GM12878 (cell line): ENCODE measurements at regions not wholly inside any gene's neighbourhood (a gene's known extent, or its start where the extent isn't known, plus 50 kb on each side); places are given as distances from the start of the nearest gene placed in this dataset.

Experiments
- ATAC-seq: fragments of 200-7000 bp; cut with Tn5 transposase; 3 replicates; pipeline ENCODE4 v1.9.1; 2020; ENCODE audit warnings: mild to moderate bottlenecking, moderate library complexity
- BruUV-seq: library from RNA; stranded (reverse); fragments of 400-500 nt; replicated peaks from 2 replicates; lab custom pipeline; 2021; lab: Mats Ljungman, UMichigan
- CTCF ChIA-PET: fragments of 300-600 bp; sonication (Branson Sonifier 250); formaldehyde crosslinking; extraction: SDS; loops from one replicate; lab custom pipeline; 2021; ENCODE audit warnings: inconsistent platforms; lab: Yijun Ruan, JAX
- POLR2A ChIA-PET: fragments of 350-600 bp; formaldehyde crosslinking; extraction: SDS; loops from one replicate; lab custom pipeline; 2021; ENCODE audit warnings: inconsistent platforms; lab: Charles Lee
- RAD21 ChIA-PET: fragments of 300-600 bp; sonication (Branson Sonifier 250); formaldehyde crosslinking; loops from one replicate; lab custom pipeline; 2023; ENCODE audit warnings: antibody characterized with exemption; ENCODE audit not compliant: unreplicated experiment; lab: Charles Lee
- SMC1A ChIA-PET: fragments of 300-600 bp; sonication (Branson Sonifier 250); formaldehyde crosslinking; loops from one replicate; lab custom pipeline; 2023; ENCODE audit not compliant: unreplicated experiment, uncharacterized antibody; lab: Charles Lee
- DNase-seq: peaks from one replicate; pipeline ENCODE4 v3.0.0-alpha.2; 2011; ENCODE audit warnings: low read depth, low spot score
- FAIRE-seq: peaks from 3 replicates; lab custom pipeline; 2011; peaks lifted over from hg19 to GRCh38; lab: Jason Lieb, UNC
- H2AFZ ChIP-seq: 2 replicates; pipeline ENCODE4 v1.6.0; 2011; ENCODE audit warnings: low read depth, low read length, control low read depth; ENCODE audit not compliant: control insufficient read depth
- H3K27ac ChIP-seq: 2 replicates; pipeline ENCODE4 v1.5.1; 2011; ENCODE audit warnings: control low read depth; ENCODE audit not compliant: control insufficient read depth, insufficient read depth
- H3K27me3 ChIP-seq, 2 experiments: replicated peaks in 1 of 2; 2 replicates each; pipeline versions ENCODE4 v1.6.0 to v1.6.1; 2011; ENCODE audit warnings: low read length in 1 of 2; ENCODE audit not compliant: control insufficient read depth in 2 of 2, insufficient read depth in 2 of 2
- H3K36me3 ChIP-seq, 2 experiments: 2 replicates each; pipeline ENCODE4 v1.5.1; 2011; ENCODE audit warnings: low read length in 1 of 2; ENCODE audit not compliant: control insufficient read depth in 2 of 2, insufficient read depth in 2 of 2
- H3K4me1 ChIP-seq: 2 replicates; pipeline ENCODE4 v1.6.1; 2011; ENCODE audit warnings: mild to moderate bottlenecking, low read length, moderate library complexity, mixed read lengths; ENCODE audit not compliant: control insufficient read depth, insufficient read depth
- H3K4me2 ChIP-seq: 2 replicates; pipeline ENCODE4 v1.6.0; 2011; ENCODE audit warnings: control low read depth; ENCODE audit not compliant: control insufficient read depth, insufficient read depth
- H3K4me3 ChIP-seq: fragments of 200-600 bp; sonication (generic); 2 replicates; pipeline ENCODE4 v1.5.1; 2016
- H3K79me2 ChIP-seq: 2 replicates; pipeline ENCODE4 v1.6.0; 2011; ENCODE audit warnings: low read length; ENCODE audit not compliant: control insufficient read depth, insufficient read depth
- H3K9ac ChIP-seq: 2 replicates; pipeline ENCODE4 v1.8.0; 2011; ENCODE audit warnings: low read length, control low read depth, mixed read lengths; ENCODE audit not compliant: control insufficient read depth, insufficient read depth
- H3K9me3 ChIP-seq: replicated peaks from 3 replicates; pipeline ENCODE4 v1.5.1; 2011; ENCODE audit warnings: mild to moderate bottlenecking, low read length; ENCODE audit not compliant: control insufficient read depth, insufficient read depth
- H4K20me1 ChIP-seq: 2 replicates; pipeline ENCODE4 v1.6.0; 2011; ENCODE audit not compliant: control insufficient read depth, insufficient read depth
- CBFB ChIP-seq: IDR thresholded peaks from 2 replicates; pipeline ENCODE4 v1.6.1; 2016; ENCODE audit warnings: antibody characterized with exemption, low read depth
- CREM ChIP-seq: IDR thresholded peaks from 2 replicates; pipeline ENCODE4 v1.6.1; 2014; ENCODE audit warnings: antibody characterized with exemption, low read depth
- FOS ChIP-seq: IDR thresholded peaks from 3 replicates; pipeline ENCODE4 v1.6.1; 2011; ENCODE audit warnings: borderline replicate concordance; ENCODE audit not compliant: insufficient read length; ENCODE audit errors: extremely low read depth
- HDAC2 ChIP-seq: fragments of 200-600 bp; sonication (generic); IDR thresholded peaks from 2 replicates; pipeline ENCODE4 v1.6.1; 2017
- MEF2B ChIP-seq: fragments of 450-650 bp; IDR thresholded peaks from 2 replicates; pipeline ENCODE4 v1.6.1; 2018; ENCODE audit warnings: mild to moderate bottlenecking, moderate library complexity; ENCODE audit not compliant: partially characterized antibody, poor library complexity, severe bottlenecking
- RAD51 ChIP-seq: fragments of 450-650 bp; IDR thresholded peaks from 2 replicates; pipeline ENCODE4 v1.6.1; 2016; ENCODE audit warnings: moderate library complexity, mild to moderate bottlenecking, inconsistent platforms
- RBBP5 ChIP-seq: fragments of 200-600 bp; sonication (generic); conservative IDR thresholded peaks from 2 replicates; pipeline ENCODE4 v1.6.1; 2016
- SPI1 ChIP-seq: IDR thresholded peaks from 2 replicates; pipeline ENCODE4 v1.6.1; 2011; ENCODE audit warnings: low read depth, mild to moderate bottlenecking, low read length, moderate library complexity, borderline replicate concordance; ENCODE audit not compliant: insufficient read depth
- TCF12 ChIP-seq: IDR thresholded peaks from 2 replicates; pipeline ENCODE4 v1.6.1; 2011; ENCODE audit warnings: low read depth, mild to moderate bottlenecking, low read length
- TCF7 ChIP-seq: IDR thresholded peaks from 2 replicates; pipeline ENCODE4 v1.6.1; 2014; ENCODE audit warnings: antibody characterized with exemption, borderline replicate concordance
- ZNF384 ChIP-seq: IDR thresholded peaks from 2 replicates; pipeline ENCODE4 v1.6.1; 2012; ENCODE audit warnings: low read depth, mild to moderate bottlenecking, low read length, improper control_type of control experiment, borderline replicate concordance
- WGBS: methylation state at CpG from one replicate; pipeline ENCODE4 v1.1.6; 2016; ENCODE audit warnings: low lambda C conversion rate; ENCODE audit not compliant: insufficient replicate concordance, insufficient coverage; ENCODE audit errors: missing lambda C conversion rate; 5-methylcytosine and 5-hydroxymethylcytosine counted together
- in situ Hi-C: fragments of 300-500 bp; cut with MboI; formaldehyde crosslinking; loops from 9 replicates; pipeline ENCODE4 v1.14.3; 2018; ENCODE audit warnings: mixed read lengths
- intact Hi-C: fragments of 100-400 bp; cut with micrococcal nuclease; formaldehyde crosslinking; loops from one replicate; pipeline ENCODE4 v1.14.2; 2022; ENCODE audit not compliant: unreplicated experiment
- TF ChIP-seq, protein P1 (sequence below): IDR thresholded peaks from 2 replicates; pipeline ENCODE4 v1.6.1; 2011; ENCODE audit warnings: borderline replicate concordance, low read depth, mild to moderate bottlenecking, moderate library complexity, mixed read lengths, low read length; ENCODE audit not compliant: insufficient read depth; ENCODE audit errors: extremely low read length
- TF ChIP-seq, protein P2 (sequence below), 3 experiments: IDR thresholded peaks in 2 of 3; conservative IDR thresholded peaks in 1 of 3; 2 replicates each; pipeline ENCODE4 v1.5.1; 2011; ENCODE audit warnings: low read depth in 3 of 3, low read length in 3 of 3, mild to moderate bottlenecking in 3 of 3, control low read depth in 2 of 3, moderate library complexity in 2 of 3, inconsistent platforms in 1 of 3, mixed read lengths in 1 of 3; ENCODE audit not compliant: control insufficient read depth in 2 of 3, insufficient read depth in 1 of 3; ENCODE audit errors: extremely low read depth in 1 of 3
- TF ChIP-seq, protein P3 (sequence below): fragments of 450-650 bp; IDR thresholded peaks from 2 replicates; pipeline ENCODE4 v1.6.1; 2017; ENCODE audit warnings: borderline replicate concordance
- TF ChIP-seq, protein P4 (sequence below): IDR thresholded peaks from 2 replicates; pipeline ENCODE4 v1.6.1; 2012; ENCODE audit warnings: low read depth, low read length, improper control_type of control experiment

DNA sequence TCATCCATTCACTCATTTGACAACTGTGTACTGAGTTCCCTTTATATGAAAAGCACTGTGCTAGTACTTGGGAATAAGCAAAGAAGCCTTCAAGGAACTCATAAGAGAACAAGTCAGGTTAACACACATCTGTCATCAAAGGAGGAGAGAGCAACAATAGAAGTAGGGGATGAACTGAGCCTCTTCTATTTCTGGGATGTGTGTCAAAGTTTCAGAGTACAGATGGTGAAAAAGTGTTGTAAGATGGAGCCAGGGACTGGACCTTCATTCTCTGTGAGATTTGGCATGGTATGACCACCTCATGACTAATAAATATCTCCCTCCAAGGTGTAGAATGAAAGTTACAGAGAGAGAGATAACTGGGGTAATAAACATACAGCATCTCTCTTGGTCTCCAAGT is 349.8 kb upstream of the PLET1 start (continued):
- TF ChIP-seq, protein P1, sequence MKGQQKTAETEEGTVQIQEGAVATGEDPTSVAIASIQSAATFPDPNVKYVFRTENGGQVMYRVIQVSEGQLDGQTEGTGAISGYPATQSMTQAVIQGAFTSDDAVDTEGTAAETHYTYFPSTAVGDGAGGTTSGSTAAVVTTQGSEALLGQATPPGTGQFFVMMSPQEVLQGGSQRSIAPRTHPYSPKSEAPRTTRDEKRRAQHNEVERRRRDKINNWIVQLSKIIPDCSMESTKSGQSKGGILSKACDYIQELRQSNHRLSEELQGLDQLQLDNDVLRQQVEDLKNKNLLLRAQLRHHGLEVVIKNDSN, result no peak
- TF ChIP-seq FOS, result no peak
- no peak for TF ChIP-seq ZNF384
- TF ChIP-seq, protein P2, sequence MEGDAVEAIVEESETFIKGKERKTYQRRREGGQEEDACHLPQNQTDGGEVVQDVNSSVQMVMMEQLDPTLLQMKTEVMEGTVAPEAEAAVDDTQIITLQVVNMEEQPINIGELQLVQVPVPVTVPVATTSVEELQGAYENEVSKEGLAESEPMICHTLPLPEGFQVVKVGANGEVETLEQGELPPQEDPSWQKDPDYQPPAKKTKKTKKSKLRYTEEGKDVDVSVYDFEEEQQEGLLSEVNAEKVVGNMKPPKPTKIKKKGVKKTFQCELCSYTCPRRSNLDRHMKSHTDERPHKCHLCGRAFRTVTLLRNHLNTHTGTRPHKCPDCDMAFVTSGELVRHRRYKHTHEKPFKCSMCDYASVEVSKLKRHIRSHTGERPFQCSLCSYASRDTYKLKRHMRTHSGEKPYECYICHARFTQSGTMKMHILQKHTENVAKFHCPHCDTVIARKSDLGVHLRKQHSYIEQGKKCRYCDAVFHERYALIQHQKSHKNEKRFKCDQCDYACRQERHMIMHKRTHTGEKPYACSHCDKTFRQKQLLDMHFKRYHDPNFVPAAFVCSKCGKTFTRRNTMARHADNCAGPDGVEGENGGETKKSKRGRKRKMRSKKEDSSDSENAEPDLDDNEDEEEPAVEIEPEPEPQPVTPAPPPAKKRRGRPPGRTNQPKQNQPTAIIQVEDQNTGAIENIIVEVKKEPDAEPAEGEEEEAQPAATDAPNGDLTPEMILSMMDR (IDR thresholded peaks at IDR 0.05 in 2 of 3, conservative IDR thresholded peaks at IDR 0.05 in 1 of 3; ENCODE audit: control insufficient read depth in 2 of 3, extremely low read depth in 1 of 3, insufficient read depth in 1 of 3, low read depth in 3 of 3, low read length in 3 of 3), result no peak
- TF ChIP-seq, protein P3, sequence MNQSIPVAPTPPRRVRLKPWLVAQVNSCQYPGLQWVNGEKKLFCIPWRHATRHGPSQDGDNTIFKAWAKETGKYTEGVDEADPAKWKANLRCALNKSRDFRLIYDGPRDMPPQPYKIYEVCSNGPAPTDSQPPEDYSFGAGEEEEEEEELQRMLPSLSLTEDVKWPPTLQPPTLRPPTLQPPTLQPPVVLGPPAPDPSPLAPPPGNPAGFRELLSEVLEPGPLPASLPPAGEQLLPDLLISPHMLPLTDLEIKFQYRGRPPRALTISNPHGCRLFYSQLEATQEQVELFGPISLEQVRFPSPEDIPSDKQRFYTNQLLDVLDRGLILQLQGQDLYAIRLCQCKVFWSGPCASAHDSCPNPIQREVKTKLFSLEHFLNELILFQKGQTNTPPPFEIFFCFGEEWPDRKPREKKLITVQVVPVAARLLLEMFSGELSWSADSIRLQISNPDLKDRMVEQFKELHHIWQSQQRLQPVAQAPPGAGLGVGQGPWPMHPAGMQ, result no peak

DNA sequence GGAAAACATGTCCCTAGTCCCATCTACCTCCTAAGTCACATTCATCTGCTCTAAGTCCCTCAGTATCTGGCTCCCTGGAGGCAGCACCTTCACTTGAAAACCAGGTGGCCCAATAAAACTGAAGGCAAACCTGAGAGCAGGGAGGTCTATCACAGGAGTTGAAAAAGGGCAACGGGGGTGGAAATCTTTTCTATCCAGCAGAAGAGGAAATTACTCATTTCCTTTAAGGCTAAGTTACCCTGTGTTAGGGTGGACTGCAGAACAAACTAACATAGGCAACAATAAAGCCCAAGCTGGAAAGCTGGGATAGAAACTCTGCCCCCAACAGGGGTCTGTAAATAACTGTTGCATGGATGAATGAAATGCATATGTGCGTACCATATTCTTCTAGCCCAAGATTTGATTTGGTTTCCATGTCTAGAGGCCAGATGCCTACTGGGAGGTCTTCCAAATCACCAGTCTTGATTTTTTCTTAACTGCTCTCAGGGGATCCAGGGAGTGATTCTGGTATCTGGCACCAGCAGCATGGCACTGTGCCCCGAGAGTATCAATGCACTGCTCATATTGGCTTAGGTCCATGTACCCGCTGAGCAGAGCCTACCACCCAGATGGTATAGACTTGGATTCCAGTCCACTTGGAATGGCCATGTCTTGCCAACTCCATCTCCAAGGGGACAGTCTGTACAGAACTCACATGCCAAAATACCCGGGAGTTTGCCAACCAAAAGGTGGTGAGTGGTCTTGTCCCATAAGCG is 350.0 kb upstream of the NCAM1 start:
- CTCF ChIA-PET, result no interaction called here

More for the DNA sequence above, 350.0 kb upstream of the NCAM1 start:
- Histone ChIP-seq H3K27me3 (no peaks in the 10 kb centered on the region), H2AFZ (no peak overlapping the region), H3K27ac (no peak overlapping the region), H3K4me1 (peaks cover 12% of the 10 kb centered on the region)
- ATAC-seq, result no peak
- no TSS peak for BruUV-seq
- POLR2A ChIA-PET, result no interaction called here
- no peak for TF ChIP-seq MEF2B
- no peak for TF ChIP-seq HDAC2
- TF ChIP-seq TCF7, result no peak
- TF ChIP-seq RAD51, result no peak
- TF ChIP-seq SPI1, result no peak
- TF ChIP-seq, protein P4, sequence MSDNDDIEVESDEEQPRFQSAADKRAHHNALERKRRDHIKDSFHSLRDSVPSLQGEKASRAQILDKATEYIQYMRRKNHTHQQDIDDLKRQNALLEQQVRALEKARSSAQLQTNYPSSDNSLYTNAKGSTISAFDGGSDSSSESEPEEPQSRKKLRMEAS, result no peak
- TF ChIP-seq TCF12, result no peak
- TF ChIP-seq CBFB, result no peak
- no peak for TF ChIP-seq CREM
- no peak for TF ChIP-seq RBBP5
- TF ChIP-seq, all 136 proteins: peak for 0
- intact Hi-C loops (no loop called here), in situ Hi-C loops (no loop called here)
- DNase-seq (no peak), FAIRE-seq (no peak)
- Histone ChIP-seq H4K20me1 (no peaks in the 10 kb centered on the region), H3K9ac (no peak overlapping the region), H3K9me3 (no peaks in the 10 kb centered on the region), H3K4me2 (no peak overlapping the region), H3K4me3 (no peak overlapping the region), H3K79me2 (no peaks in the 10 kb centered on the region), H3K36me3 (no peaks in the 10 kb centered on the region)
- RAD21 ChIA-PET, result interaction anchor here (1.5 kb wide), 1 partner anchor 20 kb away, joined by 4 read pairs; no protein-coding TSS in a partner anchor
- SMC1A ChIA-PET, result interaction anchor here (0.9 kb wide), 1 partner anchor 40 kb away, joined by 3 read pairs; no protein-coding TSS in a partner anchor
- 58% methylated on average over 6 of the region's 6 CpGs for WGBS
